NCI-H2171 treated with DMSO at 0.1 percent for 48 hours (cell line): ENCODE measurements at regions not wholly inside any gene's neighbourhood (a gene's known extent, or its start where the extent isn't known, plus 50 kb on each side); places are given as distances from the start of the nearest gene placed in this dataset.
"Not testable (repeated sequence)": the region's sequence is repeated elsewhere in the genome, so short reads cannot be mapped to it uniquely, and the experiment has no call there.

Experiments used
- DNase-seq: peaks from one replicate; lab custom pipeline; 2025; lab: John Stamatoyannopoulos, UW

DNA sequence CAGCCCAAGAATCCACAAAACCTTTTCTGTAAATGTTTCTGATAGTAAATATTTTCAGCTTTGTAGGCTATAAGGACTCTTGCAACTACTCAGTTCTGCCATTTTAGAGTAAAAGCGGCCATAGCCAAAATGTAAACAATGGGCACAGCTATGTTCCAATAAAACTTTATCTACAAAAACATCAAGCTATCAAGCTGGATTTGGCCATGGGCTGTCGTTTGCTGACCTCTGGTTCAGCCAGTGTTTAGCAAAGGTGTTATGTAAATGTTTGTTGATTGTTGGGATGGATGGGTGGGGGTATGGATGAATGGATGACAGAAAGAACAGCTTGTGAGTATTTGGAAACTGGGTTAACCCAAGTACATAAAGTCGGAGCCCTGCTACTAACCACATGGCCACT lies 111.1 kb upstream of the VRK1 start:
- DNase-seq: no peak

DNA sequence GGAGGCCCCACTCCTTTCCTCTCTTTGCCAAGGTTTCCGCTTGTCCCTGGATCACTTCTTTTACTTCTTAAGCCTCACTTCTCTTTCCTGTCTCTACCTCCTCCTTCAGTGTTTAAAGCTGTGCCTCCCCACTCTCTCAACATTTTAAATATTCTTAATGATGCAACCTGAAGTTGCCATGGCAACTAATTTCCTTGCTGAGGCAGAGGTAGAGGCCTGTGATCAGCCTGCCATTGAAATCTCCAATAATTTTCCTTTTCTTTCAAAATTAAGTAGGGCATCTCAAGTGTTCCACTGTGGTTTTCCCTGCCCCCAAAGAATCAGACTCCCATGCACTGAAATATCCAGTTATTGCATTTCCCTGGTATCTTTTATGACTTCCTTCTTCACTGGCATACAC lies 108.6 kb upstream of the VRK1 start:
- no peak for DNase-seq

DNA sequence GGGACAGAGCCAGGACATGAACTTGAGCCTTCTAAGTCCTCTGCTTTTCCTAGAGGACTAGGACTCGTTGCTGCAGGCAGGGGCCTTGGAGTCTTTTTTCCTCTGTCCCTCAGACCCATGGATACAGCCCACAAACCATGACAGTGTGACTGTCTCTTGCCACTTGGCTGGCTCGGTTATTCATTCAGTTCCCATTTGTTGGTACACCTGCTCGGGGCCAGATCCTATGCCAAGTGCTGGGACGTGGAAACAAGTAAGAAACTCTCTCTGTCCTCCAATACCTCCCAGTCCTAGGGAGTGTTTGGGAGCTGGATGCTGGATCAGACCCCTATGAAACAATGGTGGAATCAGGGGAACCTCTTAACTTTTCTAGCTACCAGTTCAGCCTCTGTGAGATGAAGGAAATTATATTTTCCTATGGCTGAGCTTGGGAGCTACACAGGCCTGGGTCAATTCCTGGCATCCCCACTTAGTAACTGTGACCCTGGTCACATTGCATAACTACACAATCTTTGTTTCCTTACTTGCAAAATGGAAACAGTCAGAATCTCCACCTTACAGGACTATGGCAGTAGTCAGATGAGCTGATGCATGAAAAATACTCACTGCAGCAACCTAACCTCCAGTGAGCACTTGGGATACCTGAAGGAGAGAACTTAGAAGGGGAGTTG lies 106.3 kb upstream of the VRK1 start:
- no peak for DNase-seq

DNA sequence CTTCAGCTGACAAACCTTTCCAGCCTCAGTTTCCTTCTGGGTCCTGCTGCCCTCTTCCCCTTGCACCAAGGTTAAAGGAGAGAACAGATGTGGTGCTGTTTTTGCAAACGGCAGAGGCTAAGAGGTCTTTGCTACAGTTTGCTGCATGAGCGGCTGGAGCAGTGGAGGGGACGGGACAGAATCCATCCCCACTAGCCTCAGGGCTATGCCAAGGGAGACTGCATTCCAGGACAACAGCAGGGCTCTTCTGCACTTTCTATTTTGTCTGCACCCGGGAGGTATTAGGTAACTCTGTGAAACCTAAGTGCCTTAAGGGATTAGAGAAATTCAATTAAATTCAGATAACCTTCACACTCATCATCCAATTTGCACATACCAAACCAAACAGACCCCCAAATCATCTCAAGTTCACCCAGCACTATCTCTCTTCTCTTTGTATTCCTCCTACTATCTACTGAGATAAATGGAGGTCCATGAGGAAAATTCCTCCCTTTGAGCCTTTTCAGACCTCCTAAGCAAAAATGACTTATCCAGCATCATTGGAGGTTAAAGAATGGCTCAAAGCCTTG lies 103.8 kb upstream of the VRK1 start:
- no peak for DNase-seq

DNA sequence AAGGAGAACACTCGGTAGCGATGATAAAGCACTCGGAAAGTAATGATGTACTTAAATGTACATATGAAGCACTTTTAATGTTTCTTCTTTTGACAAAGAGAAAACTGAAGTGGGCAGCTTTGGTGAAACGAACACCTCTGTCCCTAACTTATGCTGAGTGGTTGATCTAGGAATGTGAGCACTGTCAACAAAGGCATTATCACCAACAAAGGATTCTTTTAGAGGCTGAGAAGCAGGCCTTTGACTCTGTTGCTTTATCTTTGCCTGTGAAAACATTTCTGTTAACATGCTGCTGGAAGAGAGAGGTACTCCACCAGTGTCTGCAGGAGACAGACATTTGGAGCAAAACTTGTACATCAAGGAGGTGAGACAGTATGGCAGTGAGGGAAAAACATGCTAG lies 103.2 kb upstream of the VRK1 start:
- no peak for DNase-seq

DNA sequence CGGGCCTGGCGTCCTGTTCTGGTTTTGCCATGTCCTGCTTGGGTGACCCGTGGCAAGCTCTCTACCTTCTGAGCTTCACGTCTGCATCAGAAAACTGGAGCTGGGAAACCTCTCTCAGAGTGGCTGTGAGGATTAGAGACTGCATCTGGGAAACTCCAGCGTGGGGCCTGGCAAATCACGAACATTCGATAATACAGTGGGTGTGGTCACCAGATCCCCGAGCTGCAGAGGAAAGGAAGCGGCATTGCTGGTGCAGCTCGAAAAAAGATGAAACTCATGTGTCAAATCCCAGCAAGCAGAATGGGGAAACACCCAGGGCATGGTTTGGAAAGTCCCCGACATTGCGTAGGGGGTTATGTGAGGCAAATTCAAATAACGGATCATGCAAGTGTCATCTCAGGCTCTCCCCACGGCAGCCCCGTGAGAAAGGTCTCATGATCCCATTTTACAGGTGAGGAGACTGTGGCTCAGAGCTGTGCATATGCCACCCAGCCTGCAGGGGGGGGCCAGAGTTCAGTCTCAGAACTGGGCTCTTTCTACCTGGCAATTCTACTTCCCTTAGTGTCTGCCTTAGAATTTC lies 98.1 kb upstream of the VRK1 start:
- DNase-seq: no peak

DNA sequence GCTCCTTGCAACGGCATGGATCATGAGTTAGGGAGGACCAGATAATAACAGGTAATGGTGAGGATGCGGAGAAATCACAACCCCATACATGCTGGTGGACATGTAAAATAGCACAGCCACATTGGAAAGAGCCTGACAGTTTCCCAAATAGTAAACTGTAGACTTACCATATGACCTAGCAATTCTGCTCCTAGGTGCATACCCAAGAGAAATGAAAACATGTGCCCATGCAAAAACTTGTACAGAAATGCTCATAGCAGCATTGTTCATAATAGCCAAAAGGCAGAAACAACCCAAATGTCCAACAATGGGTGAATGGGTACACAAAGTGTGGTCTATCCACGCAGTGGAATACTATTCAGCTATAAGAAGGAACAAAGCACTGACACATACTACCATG lies 97.5 kb upstream of the VRK1 start:
- no peak for DNase-seq

DNA sequence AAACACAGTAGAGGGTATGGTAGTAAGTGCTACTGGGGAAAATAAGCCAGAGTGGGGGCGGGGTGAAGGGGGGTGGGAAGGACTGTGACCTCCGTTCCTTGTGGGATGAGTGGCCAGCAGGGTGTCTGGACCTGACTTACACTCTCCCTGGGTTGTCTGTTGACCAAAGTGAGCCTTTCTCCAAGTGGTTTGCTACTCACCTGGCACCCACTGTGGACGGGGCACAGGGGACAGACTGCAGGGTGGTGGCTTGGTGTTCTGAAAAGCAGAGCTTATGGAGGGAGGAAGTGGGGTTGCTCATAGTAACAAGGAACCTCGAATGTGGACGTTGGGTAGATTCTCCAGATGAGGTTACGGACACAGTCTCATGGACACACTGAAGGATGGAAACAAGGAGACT lies 94.4 kb upstream of the VRK1 start:
- DNase-seq: no peak

DNA sequence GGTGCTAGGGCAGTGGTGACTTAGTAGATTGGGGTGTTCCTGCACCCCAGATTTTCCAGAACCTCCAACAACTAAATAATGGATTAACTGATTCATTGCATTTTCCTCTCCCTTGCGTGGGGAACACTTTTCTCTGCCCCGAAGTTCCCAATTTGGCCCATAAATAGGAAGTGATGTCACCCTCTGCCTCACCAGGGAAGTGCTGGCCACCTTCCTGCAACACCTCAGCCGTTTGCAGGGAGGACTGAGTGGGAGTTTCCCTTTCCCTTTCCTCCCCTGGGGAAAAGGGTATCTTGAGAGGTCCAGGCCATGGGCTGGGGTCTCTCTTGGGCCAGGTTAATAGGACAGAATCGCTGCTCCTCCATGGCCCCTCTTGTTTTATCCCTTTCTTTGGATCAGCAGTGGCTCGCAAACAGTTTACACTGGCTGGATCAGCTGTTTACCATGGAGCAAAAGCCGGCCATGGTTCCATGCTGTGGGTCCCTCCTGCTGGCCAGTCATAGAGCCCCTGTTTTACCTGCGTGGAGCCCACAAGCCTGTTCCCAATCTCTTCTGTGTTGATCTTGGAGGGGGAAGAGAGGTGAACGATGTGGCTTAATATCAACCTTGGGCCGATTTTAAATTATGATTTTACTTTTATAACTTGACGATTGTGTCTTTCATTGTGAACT lies 91.6 kb upstream of the VRK1 start:
- no peak for DNase-seq

DNA sequence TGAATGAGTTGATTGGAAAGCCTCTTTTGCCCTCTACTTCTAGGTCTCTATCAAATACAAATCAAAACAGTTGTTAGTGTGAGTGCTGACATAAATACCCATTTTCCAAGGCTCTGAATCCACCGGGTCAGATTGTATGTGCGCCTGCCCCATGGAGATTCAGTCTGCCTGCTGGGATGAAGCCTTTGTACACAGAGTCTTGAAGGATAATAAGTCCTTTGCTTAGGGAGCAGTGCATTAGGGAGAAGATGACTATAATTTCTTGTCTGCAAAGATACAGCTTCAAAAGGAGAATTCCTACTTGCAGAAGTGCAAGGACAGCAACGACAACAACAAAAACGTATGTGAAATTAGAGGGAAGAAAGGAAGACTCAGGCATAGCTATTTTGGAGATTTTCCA lies 90.3 kb upstream of the VRK1 start:
- no peak for DNase-seq

DNA sequence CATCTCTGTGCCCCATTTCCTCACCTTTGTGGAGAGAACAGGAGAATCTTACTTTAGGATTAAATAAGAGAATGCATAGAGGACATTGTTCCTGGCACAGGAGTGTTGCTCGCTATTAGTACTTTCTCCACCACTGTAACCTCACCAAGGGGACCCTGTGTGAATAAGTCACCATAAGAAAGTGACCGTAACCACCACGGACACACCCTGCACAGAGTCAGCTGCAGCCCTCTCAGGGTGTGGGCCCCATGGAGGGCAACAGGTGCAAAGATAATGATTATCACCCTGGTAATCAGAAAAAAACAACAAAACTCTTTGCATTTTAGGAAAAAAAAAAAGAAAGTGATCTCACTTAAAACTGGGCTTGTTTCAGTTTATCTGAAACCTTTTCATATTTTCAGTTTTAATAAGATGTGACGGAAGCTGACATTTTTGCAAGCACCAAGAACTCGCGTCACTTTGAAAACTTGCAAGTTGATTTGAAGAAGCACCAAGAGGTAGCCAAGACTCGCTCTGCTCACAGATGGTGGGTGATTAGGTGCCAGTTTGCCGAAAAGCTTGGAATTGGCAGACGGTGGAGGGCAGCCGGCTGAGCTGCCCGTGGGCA lies 87.0 kb upstream of the VRK1 start:
- no peak for DNase-seq

DNA sequence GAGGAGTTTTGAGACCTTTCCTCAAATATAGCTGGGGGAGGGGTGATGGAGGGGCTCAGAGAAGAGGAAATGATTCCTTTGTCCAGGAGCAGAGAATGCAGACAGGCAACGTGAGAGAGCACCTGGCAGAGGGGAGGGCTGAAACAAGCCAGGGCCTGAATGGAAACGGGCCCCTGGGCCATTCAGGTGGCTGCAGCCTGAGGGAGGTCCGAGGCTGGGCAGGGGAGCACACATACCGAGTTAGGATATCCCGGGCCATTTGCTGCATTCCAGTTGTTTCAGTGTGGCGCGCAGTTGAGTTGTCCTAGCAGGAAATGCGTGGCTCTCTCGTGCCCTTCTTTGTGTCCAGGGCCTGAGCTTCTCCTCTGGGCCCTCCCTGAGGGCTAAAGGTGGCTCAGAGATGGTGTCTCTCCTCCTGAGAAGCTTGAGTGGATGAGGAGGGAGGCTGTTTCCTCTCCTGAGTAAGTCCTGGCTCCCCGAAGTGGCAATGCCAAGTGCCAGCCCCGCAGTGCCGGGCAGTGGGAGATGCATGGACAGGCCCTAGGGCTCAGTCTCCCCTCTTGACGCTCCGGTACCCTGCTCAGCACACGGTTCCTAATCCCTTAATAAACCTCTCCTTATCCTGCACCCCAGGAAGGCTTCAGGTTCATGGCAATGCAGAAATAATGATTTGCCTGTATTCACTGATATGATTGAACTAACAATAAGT lies 85.5 kb upstream of the VRK1 start:
- DNase-seq: no peak

DNA sequence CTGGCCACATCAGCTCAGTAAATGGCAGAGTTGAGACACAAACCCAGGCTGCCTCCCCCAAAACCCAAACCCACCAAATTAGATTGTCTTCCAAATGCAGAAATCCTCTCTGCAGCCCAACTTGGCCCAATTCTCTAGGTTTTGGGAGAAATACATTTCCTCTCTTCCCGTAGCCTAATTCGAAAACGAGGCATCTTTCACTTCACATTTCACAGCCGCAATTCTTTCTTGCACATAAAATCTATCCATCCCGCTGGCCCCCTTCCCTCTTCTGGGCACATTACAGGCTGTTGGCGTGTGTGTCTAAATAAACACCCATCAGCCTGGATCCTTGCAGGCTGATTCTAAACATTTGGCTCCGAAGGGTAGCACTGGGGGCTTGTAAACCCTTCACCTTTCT lies 83.8 kb upstream of the VRK1 start:
- DNase-seq: no peak

DNA sequence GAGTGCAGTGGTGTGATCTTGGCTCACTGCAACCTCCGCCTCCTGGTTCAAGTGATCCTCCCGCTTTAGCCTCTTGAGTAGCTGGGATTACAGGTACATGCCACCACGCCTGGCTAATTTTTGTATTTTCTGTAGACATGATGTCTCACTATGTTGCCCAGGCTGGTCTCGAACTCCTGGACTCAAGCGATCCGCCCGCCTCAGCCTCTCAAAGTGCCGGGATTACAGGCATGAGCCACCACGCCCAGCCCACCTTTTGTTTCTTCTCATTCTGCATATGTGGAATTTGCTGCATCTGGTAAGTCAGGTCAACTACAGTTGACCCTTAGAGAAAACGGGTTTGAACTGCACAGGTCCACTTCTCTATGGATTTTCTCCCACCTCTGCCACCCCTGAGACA lies 82.6 kb upstream of the VRK1 start:
- DNase-seq: not testable (repeated sequence)

DNA sequence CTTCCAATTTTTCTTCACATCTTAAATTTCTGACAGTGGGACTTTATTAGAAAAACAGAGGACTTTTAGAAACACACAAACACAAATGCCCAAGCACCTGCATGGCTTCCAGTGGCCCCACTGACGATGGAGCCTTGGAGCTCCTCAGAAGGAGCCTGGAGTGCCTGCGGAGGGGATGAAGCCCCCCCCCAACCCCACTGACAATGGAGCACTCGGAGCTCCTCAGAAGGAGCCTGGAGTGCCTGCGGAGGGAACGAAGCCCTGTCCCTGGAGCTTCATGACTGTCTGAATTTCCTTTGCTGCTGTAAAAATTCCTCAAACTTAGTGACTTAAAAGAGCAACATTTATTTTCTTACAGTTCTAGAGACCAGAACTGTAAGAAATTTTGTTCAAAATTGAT lies 80.1 kb upstream of the VRK1 start:
- DNase-seq: no peak

DNA sequence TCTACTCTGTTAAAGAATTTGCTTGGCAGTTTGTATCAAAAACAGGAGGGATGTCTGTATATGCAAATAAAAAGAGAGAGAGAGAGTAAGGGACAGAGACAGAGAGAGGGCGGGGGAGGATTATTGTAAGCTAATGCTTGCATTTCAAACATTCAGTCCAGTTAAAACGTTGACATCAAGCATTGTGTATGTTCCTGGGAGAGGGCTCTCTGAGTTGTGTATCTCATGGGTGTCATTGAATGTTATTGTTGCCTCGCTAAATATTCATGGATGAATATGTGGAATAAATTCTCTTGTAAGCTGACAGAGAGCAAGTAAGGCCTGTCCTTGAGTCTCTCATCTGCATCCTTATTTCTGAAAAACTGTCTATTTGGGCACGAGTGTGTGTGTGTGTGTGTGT lies 78.8 kb upstream of the VRK1 start:
- DNase-seq: no peak

DNA sequence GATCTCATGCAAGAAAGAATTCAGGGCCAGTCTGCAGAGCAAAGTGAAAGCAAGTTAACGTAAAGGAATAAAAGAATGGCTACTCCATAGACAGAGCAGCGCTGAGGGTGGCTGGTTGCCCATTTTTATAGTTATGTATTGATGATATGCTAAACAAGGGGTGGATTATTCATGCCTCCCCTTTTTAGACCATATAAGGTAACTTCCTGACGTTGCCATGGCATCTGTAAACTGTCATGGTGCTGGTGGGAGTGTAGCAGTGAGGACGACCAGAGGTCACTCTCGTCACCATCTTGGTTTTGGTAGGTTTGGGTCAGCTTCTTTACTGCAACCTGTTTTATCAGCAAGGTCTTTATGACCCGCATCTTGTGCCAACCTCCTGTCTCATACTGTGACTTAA lies 76.5 kb upstream of the VRK1 start:
- DNase-seq: not testable (repeated sequence)

DNA sequence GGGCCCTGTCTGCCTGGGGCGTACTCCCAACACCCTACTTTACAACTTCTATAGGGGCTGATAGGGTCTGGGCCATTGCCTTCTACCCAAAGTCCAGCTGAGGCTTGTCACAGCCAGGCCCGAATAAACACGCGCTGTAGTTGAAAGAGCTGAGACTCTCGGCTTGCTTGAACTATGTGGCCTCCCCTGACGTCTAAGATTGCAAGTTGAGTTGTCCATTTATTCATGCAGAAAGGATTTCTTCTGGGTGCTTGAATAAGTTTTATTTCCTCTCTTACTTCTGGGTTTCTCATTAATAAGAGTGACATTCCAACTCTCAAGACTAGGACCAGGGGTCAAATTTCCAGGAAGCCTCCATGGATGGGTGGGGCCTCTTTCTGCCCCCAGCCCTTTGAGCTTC lies 74.4 kb upstream of the VRK1 start:
- DNase-seq: no peak

DNA sequence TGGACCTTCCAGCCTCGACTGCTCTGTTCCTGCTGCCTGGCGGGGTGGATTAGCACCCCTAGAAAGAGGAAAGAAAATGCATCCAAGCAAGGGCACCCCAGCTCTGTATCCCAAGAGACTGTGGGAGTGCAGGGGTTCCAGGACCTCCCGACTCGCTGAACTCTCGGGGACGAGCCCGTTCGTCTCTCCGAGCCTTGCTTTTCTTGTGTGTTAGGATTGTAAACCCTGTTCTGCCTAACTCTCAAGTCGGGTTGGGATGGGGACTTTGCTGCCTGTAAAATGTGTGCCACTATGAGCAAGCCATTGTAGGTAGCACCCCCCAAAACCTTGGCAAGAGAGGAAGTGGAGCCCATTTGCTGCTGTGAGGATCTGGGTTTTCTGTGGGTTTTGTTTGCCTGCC lies 73.2 kb upstream of the VRK1 start:
- DNase-seq: no peak

DNA sequence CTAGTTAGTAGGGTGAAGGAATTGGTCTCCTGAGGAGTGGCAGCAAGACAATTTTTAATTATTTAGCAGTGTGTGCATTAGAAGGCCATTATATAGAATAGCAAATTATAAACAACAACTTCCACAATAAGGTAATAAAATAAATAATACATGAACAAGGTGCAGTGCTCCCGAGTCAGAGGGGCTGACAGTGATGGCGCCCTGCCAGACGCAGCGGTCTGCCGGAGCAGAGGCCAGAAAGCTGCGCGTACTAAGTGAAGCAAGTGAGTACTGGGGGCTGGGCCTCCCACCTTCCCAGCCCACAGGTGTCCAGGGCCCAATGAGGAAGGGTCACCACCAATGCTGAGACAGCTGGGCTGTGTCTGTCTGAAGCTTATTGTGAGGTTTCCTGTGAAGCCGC lies 72.0 kb upstream of the VRK1 start:
- DNase-seq: no peak

DNA sequence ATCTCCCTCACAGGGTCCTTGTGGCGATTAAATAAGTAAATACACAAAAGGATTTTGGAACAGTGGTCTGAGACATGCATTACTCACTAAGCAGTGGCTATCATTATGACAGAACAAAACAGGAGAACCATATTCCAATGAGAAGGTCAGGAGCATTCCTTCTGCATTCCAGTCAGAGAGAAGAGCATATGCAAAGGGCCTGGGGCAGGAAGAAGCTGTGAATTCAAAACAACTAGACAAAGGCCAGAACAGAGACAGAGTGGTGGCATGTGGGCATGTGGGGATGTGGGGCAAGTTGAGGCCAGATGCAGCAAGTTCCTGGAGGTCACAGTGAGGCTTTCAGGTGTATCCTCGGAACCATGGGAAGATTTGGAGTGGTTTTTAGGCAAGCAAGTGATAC lies 70.1 kb upstream of the VRK1 start:
- DNase-seq: no peak

DNA sequence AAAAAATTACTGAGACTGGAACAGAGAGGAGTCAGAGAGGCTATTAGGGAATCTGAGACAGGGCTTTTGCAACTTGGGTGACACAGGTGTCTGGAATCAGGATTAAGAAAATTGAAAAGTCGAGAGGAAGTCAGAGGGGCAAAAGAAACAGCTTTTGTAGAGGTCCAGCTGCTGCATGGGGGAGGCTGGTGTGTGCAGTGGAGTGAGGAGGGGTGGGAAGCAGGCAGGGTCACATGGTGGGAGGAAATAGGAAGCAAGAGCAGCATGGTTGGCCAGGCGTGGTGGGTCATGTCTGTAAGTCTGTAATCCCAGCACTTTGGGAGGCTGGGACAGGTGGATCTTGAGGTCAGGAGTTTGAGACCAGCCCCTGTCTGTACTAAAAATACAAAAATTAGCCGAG lies 69.7 kb upstream of the VRK1 start:
- no peak for DNase-seq
